Right atrium auricular region (tissue), 2 donors: ENCODE measurements at regions not wholly inside any gene's neighbourhood (a gene's known extent, or its start where the extent isn't known, plus 50 kb on each side); places are given as distances from the start of the nearest gene placed in this dataset.

Source experiments
- DNase-seq: peaks from one replicate; pipeline ENCODE4 v3.0.0-alpha.2; 2019; ENCODE audit warnings: low spot score
- H3K27ac ChIP-seq, 2 donors: fragments of 200-600 bp; sonication (generic); 1 replicate in 1 of 2; 2 replicates in 1 of 2; pipeline ENCODE4 v1.5.1; 2016 to 2019
- H3K27me3 ChIP-seq, 2 donors: fragments of 200-600 bp; sonication (generic); one replicate each; pipeline versions ENCODE4 v1.5.1 to v1.6.0; 2017 to 2019
- H3K36me3 ChIP-seq: fragments of 200-600 bp; sonication (generic); one replicate; pipeline ENCODE4 v1.5.1; 2016
- H3K4me1 ChIP-seq, 2 donors: fragments of 200-600 bp; sonication (generic); one replicate each; pipeline versions ENCODE4 v1.5.1 to v1.6.0; 2017 to 2019
- H3K4me3 ChIP-seq, 2 donors: fragments of 200-600 bp; sonication (generic); 1 replicate in 1 of 2; 2 replicates in 1 of 2; pipeline ENCODE4 v1.5.1; 2017 to 2019; ENCODE audit warnings: mild to moderate bottlenecking in 1 of 2, moderate library complexity in 1 of 2
- H3K9me3 ChIP-seq, 2 donors: fragments of 200-600 bp; sonication (generic); one replicate each; pipeline ENCODE4 v1.5.1; 2019
- TF ChIP-seq, protein P1 (sequence below), 2 donors: fragments of 200-600 bp; sonication (generic); IDR thresholded peaks; one replicate each; pipeline ENCODE4 v1.5.1; 2019; ENCODE audit warnings: antibody characterized with exemption in 2 of 2

GRCh38 chr9:118961857-118962256 lies 407.4 kb downstream of the BRINP1 start:
- peak overlapping the region in 1 of 2 donors; percentile 80 for H3K27ac ChIP-seq
- TF ChIP-seq, protein P1, sequence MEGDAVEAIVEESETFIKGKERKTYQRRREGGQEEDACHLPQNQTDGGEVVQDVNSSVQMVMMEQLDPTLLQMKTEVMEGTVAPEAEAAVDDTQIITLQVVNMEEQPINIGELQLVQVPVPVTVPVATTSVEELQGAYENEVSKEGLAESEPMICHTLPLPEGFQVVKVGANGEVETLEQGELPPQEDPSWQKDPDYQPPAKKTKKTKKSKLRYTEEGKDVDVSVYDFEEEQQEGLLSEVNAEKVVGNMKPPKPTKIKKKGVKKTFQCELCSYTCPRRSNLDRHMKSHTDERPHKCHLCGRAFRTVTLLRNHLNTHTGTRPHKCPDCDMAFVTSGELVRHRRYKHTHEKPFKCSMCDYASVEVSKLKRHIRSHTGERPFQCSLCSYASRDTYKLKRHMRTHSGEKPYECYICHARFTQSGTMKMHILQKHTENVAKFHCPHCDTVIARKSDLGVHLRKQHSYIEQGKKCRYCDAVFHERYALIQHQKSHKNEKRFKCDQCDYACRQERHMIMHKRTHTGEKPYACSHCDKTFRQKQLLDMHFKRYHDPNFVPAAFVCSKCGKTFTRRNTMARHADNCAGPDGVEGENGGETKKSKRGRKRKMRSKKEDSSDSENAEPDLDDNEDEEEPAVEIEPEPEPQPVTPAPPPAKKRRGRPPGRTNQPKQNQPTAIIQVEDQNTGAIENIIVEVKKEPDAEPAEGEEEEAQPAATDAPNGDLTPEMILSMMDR (IDR thresholded peaks at IDR 0.05): no peak
- DNase-seq: no peak

DNA sequence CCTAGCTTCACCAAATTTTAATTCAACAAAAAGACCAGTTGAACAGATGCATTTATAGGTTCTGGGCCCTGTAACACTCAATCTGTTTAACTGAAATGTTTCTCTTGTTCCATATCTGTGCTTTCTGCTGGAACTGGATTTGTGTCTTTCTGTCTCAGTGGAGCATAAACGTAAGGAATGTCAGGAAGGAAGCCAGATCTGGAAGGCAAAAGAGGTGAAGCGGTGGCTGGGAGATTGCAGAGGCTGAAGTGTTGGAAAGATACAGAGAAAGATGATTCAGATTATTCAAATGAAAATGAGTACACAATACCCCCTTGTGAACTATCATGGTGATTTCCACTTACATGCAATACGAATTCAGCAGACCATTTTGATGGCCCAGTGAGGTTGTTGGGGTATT lies 406.8 kb downstream of the BRINP1 start:
- DNase-seq: no peak
- Histone ChIP-seq H3K27me3 (no peaks in the 10 kb centered on the region), H3K9me3 (no peaks in the 10 kb centered on the region), H3K36me3 (no peaks in the 10 kb centered on the region), H3K27ac (peak overlapping the region in 1 of 2 donors; percentile 80), H3K4me1 (peaks cover 0 to 8% of the 10 kb centered on the region in 2 donors), H3K4me3 (no peak overlapping the region)
- TF ChIP-seq, protein P1 (IDR thresholded peaks at IDR 0.05): no peak

More at GRCh38 chr9:118961857-118962256, 407.4 kb downstream of the BRINP1 start:
- Histone ChIP-seq H3K4me3 (no peak overlapping the region), H3K9me3 (no peaks in the 10 kb centered on the region), H3K27me3 (no peaks in the 10 kb centered on the region), H3K36me3 (no peaks in the 10 kb centered on the region), H3K4me1 (peaks cover 0 to 8% of the 10 kb centered on the region in 2 donors)

GRCh38 chr9:118963674-118964073 lies 405.6 kb downstream of the BRINP1 start:
- no peaks in the 10 kb centered on the region for H3K9me3 ChIP-seq
- H3K27me3 ChIP-seq: no peaks in the 10 kb centered on the region
- no peak overlapping the region for H3K4me3 ChIP-seq
- H3K27ac ChIP-seq: no peak overlapping the region
- TF ChIP-seq, protein P1 (IDR thresholded peaks at IDR 0.05): no peak
- no peak for DNase-seq
- no peaks in the 10 kb centered on the region for H3K36me3 ChIP-seq
- peaks cover 0 to 8% of the 10 kb centered on the region in 2 donors for H3K4me1 ChIP-seq

DNA sequence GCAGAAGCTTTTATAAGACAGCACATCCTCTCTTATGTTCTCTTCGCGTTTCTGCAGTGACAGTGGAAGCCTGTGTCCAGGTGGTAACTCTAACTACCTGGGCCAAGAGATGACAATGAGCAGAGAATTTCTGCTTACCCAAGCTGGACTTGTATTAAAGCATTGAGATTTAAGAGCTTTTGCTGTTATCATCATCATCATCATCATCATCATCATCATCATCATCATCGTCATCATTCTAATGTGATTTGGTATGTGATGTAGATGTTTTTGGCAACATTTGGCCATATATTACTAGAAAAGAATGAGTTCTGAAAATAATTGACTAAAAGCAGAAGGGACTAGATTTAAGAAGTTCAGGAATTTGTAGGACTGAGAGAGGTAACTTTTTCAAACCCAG lies 401.3 kb downstream of the BRINP1 start:
- no peaks in the 10 kb centered on the region for H3K4me1 ChIP-seq
- TF ChIP-seq, protein P1 (IDR thresholded peaks at IDR 0.05): no peak
- H3K36me3 ChIP-seq: no peaks in the 10 kb centered on the region
- no peak for DNase-seq
- no peak overlapping the region for H3K27ac ChIP-seq
- H3K27me3 ChIP-seq: no peaks in the 10 kb centered on the region
- H3K9me3 ChIP-seq: no peaks in the 10 kb centered on the region
- no peak overlapping the region for H3K4me3 ChIP-seq

- H3K4me3 ChIP-seq: no peak overlapping the region
- no peaks in the 10 kb centered on the region for H3K27me3 ChIP-seq
- no peaks in the 10 kb centered on the region for H3K4me1 ChIP-seq
- no peak overlapping the region for H3K27ac ChIP-seq
- peaks cover 0 to 4% of the 10 kb centered on the region in 2 donors for H3K9me3 ChIP-seq
- no peak for DNase-seq
- H3K36me3 ChIP-seq: no peaks in the 10 kb centered on the region
- TF ChIP-seq, protein P1 (IDR thresholded peaks at IDR 0.05): no peak
Measured at GRCh38 chr9:118975736-118976135, 393.5 kb downstream of the BRINP1 start.

DNA sequence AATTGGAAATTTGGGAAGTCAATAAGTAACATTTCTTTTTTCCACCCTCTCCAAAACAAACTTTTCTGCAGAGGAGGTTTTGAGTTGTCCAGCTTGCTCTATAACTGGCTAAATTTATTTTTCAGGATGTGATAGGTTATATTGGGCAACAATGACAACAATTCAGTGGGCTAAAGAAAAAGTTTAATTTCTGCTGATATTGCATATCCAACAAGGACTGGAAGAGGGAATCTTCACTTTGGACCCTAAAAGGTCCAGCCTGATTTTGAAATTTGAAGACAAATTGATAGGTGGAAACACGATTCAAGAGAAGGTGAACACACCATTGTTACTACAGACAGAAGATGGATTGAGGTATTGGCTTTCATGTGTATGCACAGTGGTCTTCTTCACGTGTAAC lies 393.1 kb downstream of the BRINP1 start:
- H3K27ac ChIP-seq: no peak overlapping the region
- H3K4me1 ChIP-seq: no peaks in the 10 kb centered on the region
- no peaks in the 10 kb centered on the region for H3K27me3 ChIP-seq
- DNase-seq: no peak
- H3K9me3 ChIP-seq: peaks cover 0 to 4% of the 10 kb centered on the region in 2 donors
- no peak overlapping the region for H3K4me3 ChIP-seq
- no peaks in the 10 kb centered on the region for H3K36me3 ChIP-seq
- TF ChIP-seq, protein P1 (IDR thresholded peaks at IDR 0.05): no peak
